Ovary (tissue), 7 donors: ENCODE measurements at regions not wholly inside any gene's neighbourhood (a gene's known extent, or its start where the extent isn't known, plus 50 kb on each side); places are given as distances from the start of the nearest gene placed in this dataset.

Source experiments
- DNase-seq, 5 donors: peaks; one replicate each; pipeline ENCODE4 v3.0.0-alpha.2; 2019 to 2020
- H3K27ac ChIP-seq, 2 donors: fragments of 200-600 bp; one replicate each; pipeline versions ENCODE4 v1.5.1 to v1.8.0; 2019 to 2022
- H3K27me3 ChIP-seq: fragments of 200-600 bp; one replicate; pipeline ENCODE4 v1.8.0; 2022
- H3K36me3 ChIP-seq: fragments of 200-600 bp; sonication (generic); one replicate; pipeline ENCODE4 v1.5.1; 2019
- H3K4me1 ChIP-seq: one replicate; pipeline ENCODE4 v1.8.1; 2013; ENCODE audit warnings: mild to moderate bottlenecking, moderate library complexity; ENCODE audit not compliant: insufficient read depth
- H3K4me3 ChIP-seq: fragments of 200-600 bp; sonication (generic); one replicate; pipeline ENCODE4 v1.5.1; 2017
- H3K9me3 ChIP-seq, 2 donors: fragments of 200-600 bp in 1 of 2; sonication (generic) in 1 of 2; one replicate each; pipeline versions ENCODE4 v1.5.1 to v1.8.1; 2013 to 2019; ENCODE audit warnings: mild to moderate bottlenecking in 1 of 2, moderate library complexity in 1 of 2
- EP300 ChIP-seq: sonication (generic); formaldehyde crosslinking; IDR thresholded peaks from one replicate; pipeline ENCODE4 v1.6.1; 2017; ENCODE audit warnings: antibody characterized with exemption
- POLR2A ChIP-seq: fragments of 450-650 bp; IDR thresholded peaks from one replicate; pipeline ENCODE4 v1.6.1; 2017; ENCODE audit warnings: antibody characterized with exemption, mild to moderate bottlenecking, moderate library complexity
- WGBS, 3 donors: extraction: QIAGEN DNeasy Blood & Tissue Kit in 1 of 3; methylation state at CpG; one replicate each; pipeline versions ENCODE4 v1.1.5 to v1.1.7; 2013 to 2017; 5-methylcytosine and 5-hydroxymethylcytosine counted together
- intact Hi-C, 4 donors: fragments of 100-400 bp; cut with DNase I; formaldehyde crosslinking; loops; one replicate each; pipeline versions ENCODE4 v1.11.0 to v1.15.1; 2022 to 2023
- TF ChIP-seq, protein P1 (sequence below), 3 donors: fragments of 450-650 bp in 2 of 3; fragments of 200-600 bp in 1 of 3; IDR thresholded peaks; one replicate each; pipeline versions ENCODE4 v1.5.1 to v1.8.0; 2016 to 2022; ENCODE audit warnings: antibody characterized with exemption in 3 of 3, mild to moderate bottlenecking in 1 of 3
- donor health status: DM: no; HTN: no; CAD: no; lungs with moderate emphysema.
- donor health status: DM: no; HTN: no; CAD: no.
- donor health status: Bipolar disorder and iron deficiency.
- donor health status: DM: no; HTN: no; CAD: no.
- donor health status: DM: yes; HTN: yes; CAD: no.

DNA sequence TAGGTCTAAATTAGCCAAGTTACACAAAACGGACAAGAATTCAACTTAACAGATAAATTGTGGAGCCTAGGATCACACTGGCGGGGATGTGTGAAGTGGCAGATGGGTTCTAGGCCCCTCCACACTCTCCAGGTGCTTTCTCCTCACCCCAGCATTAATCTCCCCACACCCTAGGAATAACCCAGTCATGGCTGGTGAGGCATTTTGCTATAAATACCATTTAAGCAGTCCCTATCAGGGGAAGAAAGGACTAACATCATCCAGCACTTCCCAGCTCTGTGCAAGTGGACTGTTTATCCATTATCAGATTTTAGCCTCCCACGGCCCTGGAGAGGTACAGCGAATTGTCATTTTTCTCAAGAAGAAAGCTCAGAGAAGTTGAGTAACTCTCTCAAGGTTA lies 154.9 kb downstream of the NUFIP1 start:
- H3K36me3 ChIP-seq, result no peaks in the 10 kb centered on the region
- no peak for DNase-seq
- peaks cover 1% of the 10 kb centered on the region for H3K4me1 ChIP-seq
- no peaks in the 10 kb centered on the region for H3K27me3 ChIP-seq
- intact Hi-C loops, result no loop called here
- WGBS, 3 donors, result 64 to 73% (median 72%) methylated on average over 4 of the region's 4 CpGs
- no peak overlapping the region for H3K4me3 ChIP-seq
- H3K9me3 ChIP-seq, result no peaks in the 10 kb centered on the region
- H3K27ac ChIP-seq, result no peak overlapping the region
- no peak for TF ChIP-seq EP300
- TF ChIP-seq POLR2A, result no peak
- TF ChIP-seq, protein P1, sequence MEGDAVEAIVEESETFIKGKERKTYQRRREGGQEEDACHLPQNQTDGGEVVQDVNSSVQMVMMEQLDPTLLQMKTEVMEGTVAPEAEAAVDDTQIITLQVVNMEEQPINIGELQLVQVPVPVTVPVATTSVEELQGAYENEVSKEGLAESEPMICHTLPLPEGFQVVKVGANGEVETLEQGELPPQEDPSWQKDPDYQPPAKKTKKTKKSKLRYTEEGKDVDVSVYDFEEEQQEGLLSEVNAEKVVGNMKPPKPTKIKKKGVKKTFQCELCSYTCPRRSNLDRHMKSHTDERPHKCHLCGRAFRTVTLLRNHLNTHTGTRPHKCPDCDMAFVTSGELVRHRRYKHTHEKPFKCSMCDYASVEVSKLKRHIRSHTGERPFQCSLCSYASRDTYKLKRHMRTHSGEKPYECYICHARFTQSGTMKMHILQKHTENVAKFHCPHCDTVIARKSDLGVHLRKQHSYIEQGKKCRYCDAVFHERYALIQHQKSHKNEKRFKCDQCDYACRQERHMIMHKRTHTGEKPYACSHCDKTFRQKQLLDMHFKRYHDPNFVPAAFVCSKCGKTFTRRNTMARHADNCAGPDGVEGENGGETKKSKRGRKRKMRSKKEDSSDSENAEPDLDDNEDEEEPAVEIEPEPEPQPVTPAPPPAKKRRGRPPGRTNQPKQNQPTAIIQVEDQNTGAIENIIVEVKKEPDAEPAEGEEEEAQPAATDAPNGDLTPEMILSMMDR (IDR thresholded peaks at IDR 0.05), result no peak

DNA sequence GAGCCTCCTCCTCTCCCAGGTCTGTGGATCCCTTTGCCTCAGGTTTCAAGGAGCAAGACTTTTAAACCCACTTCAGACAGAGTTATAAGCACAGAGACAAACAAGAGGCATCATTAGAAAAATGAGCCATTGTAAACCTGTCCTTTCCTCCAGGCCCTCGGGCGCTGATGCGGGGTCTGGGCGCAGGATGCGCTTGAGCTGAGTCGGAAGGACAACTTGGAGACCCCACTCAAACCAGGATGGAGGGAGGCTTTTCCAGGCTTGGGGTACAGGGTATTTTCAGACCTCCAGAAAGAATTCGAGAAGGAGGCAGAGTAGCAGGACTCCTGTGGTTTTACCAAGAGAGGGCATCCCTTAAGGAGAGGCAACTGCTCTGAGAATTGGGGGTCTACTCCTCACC lies 155.6 kb downstream of the NUFIP1 start:
- Histone ChIP-seq H3K27ac (no peak overlapping the region), H3K9me3 (no peaks in the 10 kb centered on the region), H3K4me3 (no peak overlapping the region), H3K27me3 (no peaks in the 10 kb centered on the region), H3K36me3 (no peaks in the 10 kb centered on the region), H3K4me1 (no peaks in the 10 kb centered on the region)
- intact Hi-C loops, result no loop called here
- DNase-seq, result no peak
- 92 to 95% (median 93%) methylated on average over 7 of the region's 7 CpGs for WGBS, 3 donors
- TF ChIP-seq EP300 (no peak), POLR2A (no peak)
- TF ChIP-seq, protein P1 (IDR thresholded peaks at IDR 0.05), result no peak

DNA sequence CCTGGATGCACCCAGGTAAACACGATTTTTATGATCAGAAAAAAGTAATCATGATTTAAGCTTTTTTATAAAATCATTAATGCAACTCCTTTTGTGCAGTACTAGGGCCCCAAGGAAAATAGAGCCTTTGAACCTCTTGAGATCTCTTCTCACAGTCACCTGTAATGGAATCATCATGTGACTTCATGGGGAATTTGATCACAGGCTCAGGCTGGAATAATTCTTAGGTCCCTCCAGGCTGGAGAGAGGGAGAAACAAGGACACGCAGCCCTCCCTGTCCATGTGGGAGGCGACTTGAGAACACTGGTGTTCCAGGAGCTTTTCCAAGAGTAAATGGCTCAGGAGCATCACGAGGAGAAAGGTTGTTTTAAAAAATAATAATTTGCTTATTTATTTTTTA lies 156.1 kb downstream of the NUFIP1 start:
- 38 to 47% (median 44%) methylated on average over 4 of the region's 4 CpGs for WGBS, 3 donors
- H3K4me1 ChIP-seq, result no peaks in the 10 kb centered on the region
- no peaks in the 10 kb centered on the region for H3K36me3 ChIP-seq
- no peaks in the 10 kb centered on the region for H3K9me3 ChIP-seq
- no peak overlapping the region for H3K27ac ChIP-seq
- no peak overlapping the region for H3K4me3 ChIP-seq
- no peak for DNase-seq
- TF ChIP-seq POLR2A (no peak), EP300 (no peak)
- TF ChIP-seq, protein P1 (IDR thresholded peaks at IDR 0.05), result no peak
- H3K27me3 ChIP-seq, result no peaks in the 10 kb centered on the region
- intact Hi-C loops, result no loop called here

DNA sequence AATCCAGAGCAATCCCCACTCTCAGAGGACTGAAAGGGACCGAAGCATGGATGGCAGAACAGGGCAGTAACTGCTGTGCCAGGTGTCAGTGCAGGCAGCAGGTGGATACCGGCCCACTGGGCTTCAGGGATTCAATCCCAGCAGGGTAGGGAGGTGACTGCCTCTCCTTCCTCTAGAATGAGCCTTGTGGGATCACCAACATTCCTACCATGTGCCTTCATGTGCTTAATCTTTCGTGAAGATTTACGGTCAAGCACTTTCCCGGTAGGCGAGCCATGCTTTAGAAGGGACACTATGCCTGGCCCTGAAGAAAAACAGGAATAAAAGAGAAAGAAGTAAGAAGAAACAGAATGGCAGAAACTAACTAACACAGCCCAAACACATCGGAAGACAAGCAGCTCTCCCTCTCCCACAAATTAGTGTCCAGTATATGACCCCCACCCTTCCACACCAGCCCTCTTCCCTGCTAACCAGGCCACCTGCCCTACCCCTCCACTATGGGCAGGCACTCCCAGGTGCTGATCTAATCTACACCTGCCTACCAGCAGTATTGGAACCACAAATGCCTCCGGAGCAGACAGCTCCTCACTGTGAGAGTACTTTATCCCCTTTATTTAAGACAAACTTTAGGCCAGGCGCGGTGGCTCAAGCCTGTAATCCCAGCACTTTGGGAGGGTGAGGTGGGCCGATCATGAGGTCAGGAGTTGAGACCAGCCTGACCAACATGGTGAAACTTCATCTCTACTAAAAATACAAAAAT lies 162.5 kb downstream of the NUFIP1 start:
- H3K9me3 ChIP-seq, result no peaks in the 10 kb centered on the region
- no peaks in the 10 kb centered on the region for H3K36me3 ChIP-seq
- 87 to 89% (median 88%) methylated on average over 11 of the region's 11 CpGs for WGBS, 3 donors
- intact Hi-C loops, result no loop called here
- no peaks in the 10 kb centered on the region for H3K4me1 ChIP-seq
- H3K27ac ChIP-seq, result no peak overlapping the region
- H3K4me3 ChIP-seq, result no peak overlapping the region
- TF ChIP-seq EP300 (no peak), POLR2A (no peak)
- TF ChIP-seq, protein P1 (IDR thresholded peaks at IDR 0.05), result no peak
- no peaks in the 10 kb centered on the region for H3K27me3 ChIP-seq
- no peak for DNase-seq
